Endothelial cell of umbilical vein (primary cell): ENCODE measurements at regions not wholly inside any gene's neighbourhood (a gene's known extent, or its start where the extent isn't known, plus 50 kb on each side); places are given as distances from the start of the nearest gene placed in this dataset.

Source experiments
- CTCF ChIP-seq, 2 donors: IDR thresholded peaks; 1 replicate in 1 of 2; 2 replicates in 1 of 2; pipeline ENCODE4 v1.5.1; 2011; ENCODE audit warnings: low read length in 2 of 2, mild to moderate bottlenecking in 2 of 2, moderate library complexity in 2 of 2, control low read depth in 1 of 2, inconsistent platforms in 1 of 2, low read depth in 1 of 2; ENCODE audit not compliant: insufficient read depth in 1 of 2; ENCODE audit errors: extremely low read depth in 1 of 2
- EZH2 ChIP-seq: IDR thresholded peaks from 2 replicates; pipeline ENCODE4 v1.6.1; 2012; ENCODE audit warnings: borderline replicate concordance, low read depth, mild to moderate bottlenecking, moderate library complexity, low read length, inconsistent platforms; ENCODE audit not compliant: severe bottlenecking
- FOS ChIP-seq: IDR thresholded peaks from 2 replicates; pipeline ENCODE4 v1.6.1; 2011; ENCODE audit warnings: mild to moderate bottlenecking, low read length, moderate library complexity, borderline replicate concordance; ENCODE audit not compliant: insufficient read depth
- GATA2 ChIP-seq: IDR thresholded peaks from 2 replicates; pipeline ENCODE4 v1.7.0; 2011; ENCODE audit warnings: low read depth, mild to moderate bottlenecking, moderate library complexity, mixed read lengths, low read length; ENCODE audit not compliant: insufficient read length, insufficient read depth
- JUN ChIP-seq: IDR thresholded peaks from 2 replicates; pipeline ENCODE4 v1.6.1; 2011; ENCODE audit warnings: borderline replicate concordance, low read depth; ENCODE audit not compliant: insufficient read length, insufficient read depth
- MAX ChIP-seq: IDR thresholded peaks from 2 replicates; pipeline ENCODE4 v1.6.1; 2011; ENCODE audit not compliant: insufficient read depth, insufficient read length
- MYC ChIP-seq: IDR thresholded peaks from one replicate; pipeline ENCODE4 v1.6.1; 2011; ENCODE audit warnings: mild to moderate bottlenecking, low read depth, low read length
- POLR2A ChIP-seq: IDR thresholded peaks from 2 replicates; pipeline ENCODE4 v1.6.1; 2012; ENCODE audit warnings: low read depth, mild to moderate bottlenecking, control low read depth, low read length
- POLR2AphosphoS5 ChIP-seq: IDR thresholded peaks from 2 replicates; pipeline ENCODE4 v1.6.1; 2012; ENCODE audit warnings: low read depth, mild to moderate bottlenecking, control low read depth, low read length, moderate library complexity; ENCODE audit not compliant: insufficient read depth

- TF ChIP-seq GATA2 (no peak), CTCF (IDR thresholded peaks at IDR 0.05; ENCODE audit: extremely low read depth in 1 of 2, insufficient read depth in 1 of 2, low read depth in 1 of 2, low read length in 2 of 2) (no peak), JUN (no peak), POLR2AphosphoS5 (no peak), POLR2A (no peak), MAX (no peak), EZH2 (no peak), MYC (no peak), FOS (no peak)
These were observed 328.5 kb downstream of the HNRNPD start for GRCh38 chr4:82045267-82045666.
